Fibroblast of lung (primary cell): ENCODE measurements at regions not wholly inside any gene's neighbourhood (a gene's known extent, or its start where the extent isn't known, plus 50 kb on each side); places are given as distances from the start of the nearest gene placed in this dataset.

Experiments used
- DNase-seq, 2 donors: peaks; one replicate each; pipeline versions ENCODE4 v3.0.0 to v3.0.0-alpha.2; 2010; ENCODE audit warnings: low read depth in 2 of 2
- H2AFZ ChIP-seq: 2 replicates; pipeline ENCODE4 v1.5.1; 2012; ENCODE audit warnings: low read length, control low read depth, inconsistent platforms
- H3K27ac ChIP-seq: 2 replicates; pipeline ENCODE4 v1.5.1; 2011; ENCODE audit warnings: low read length, control low read depth; ENCODE audit not compliant: insufficient read depth
- H3K27me3 ChIP-seq: 2 replicates; pipeline ENCODE4 v1.5.1; 2011; ENCODE audit warnings: mild to moderate bottlenecking, low read length; ENCODE audit not compliant: control insufficient read depth, insufficient read depth
- H3K36me3 ChIP-seq: 2 replicates; pipeline ENCODE4 v1.5.1; 2011; ENCODE audit warnings: low read length; ENCODE audit not compliant: control insufficient read depth, insufficient read depth
- H3K4me1 ChIP-seq: 2 replicates; pipeline ENCODE4 v1.5.1; 2011; ENCODE audit warnings: low read length; ENCODE audit not compliant: control insufficient read depth, insufficient read depth; ENCODE audit errors: extremely low read depth
- H3K4me2 ChIP-seq: 2 replicates; pipeline ENCODE4 v1.5.1; 2011; ENCODE audit warnings: low read length, control low read depth; ENCODE audit not compliant: insufficient read depth; ENCODE audit errors: extremely low read depth
- H3K4me3 ChIP-seq, 4 experiments: fragments of 200-600 bp in 1 of 4; sonication (generic) in 1 of 4; replicated peaks in 1 of 4; 2 replicates each; pipeline ENCODE4 v1.5.1; 2011 to 2016; ENCODE audit warnings: low read length in 4 of 4, low read depth in 3 of 4, mild to moderate bottlenecking in 3 of 4, control low read depth in 2 of 4, inconsistent platforms in 1 of 4, mixed read lengths in 1 of 4; ENCODE audit not compliant: insufficient read depth in 1 of 4; ENCODE audit errors: control extremely low read depth in 1 of 4
- H3K79me2 ChIP-seq: 2 replicates; pipeline ENCODE4 v1.5.1; 2012; ENCODE audit warnings: mild to moderate bottlenecking, low read length, inconsistent platforms; ENCODE audit not compliant: control insufficient read depth, insufficient read depth
- H3K9ac ChIP-seq: 2 replicates; pipeline ENCODE4 v1.5.1; 2011; ENCODE audit warnings: mild to moderate bottlenecking, low read length, control low read depth; ENCODE audit not compliant: insufficient read depth
- H3K9me3 ChIP-seq: 2 replicates; pipeline ENCODE4 v1.5.1; 2012; ENCODE audit warnings: low read depth, low read length; ENCODE audit not compliant: control insufficient read depth, insufficient read depth
- H4K20me1 ChIP-seq: 2 replicates; pipeline ENCODE4 v1.5.1; 2011; ENCODE audit warnings: low read length; ENCODE audit not compliant: control insufficient read depth, insufficient read depth; ENCODE audit errors: extremely low read depth
- CTCF ChIP-seq, 2 donors: IDR thresholded peaks in 1 of 2; conservative IDR thresholded peaks in 1 of 2; 1 replicate in 1 of 2; 2 replicates in 1 of 2; pipeline ENCODE4 v1.5.1; 2011 to 2012; ENCODE audit warnings: low read length in 2 of 2, control low read depth in 1 of 2, inconsistent platforms in 1 of 2, low read depth in 1 of 2, mild to moderate bottlenecking in 1 of 2
- EZH2 ChIP-seq: IDR thresholded peaks from 2 replicates; pipeline ENCODE4 v1.5.1; 2012; ENCODE audit warnings: low read length, control low read depth, mild to moderate bottlenecking; ENCODE audit errors: missing control alignments

DNA sequence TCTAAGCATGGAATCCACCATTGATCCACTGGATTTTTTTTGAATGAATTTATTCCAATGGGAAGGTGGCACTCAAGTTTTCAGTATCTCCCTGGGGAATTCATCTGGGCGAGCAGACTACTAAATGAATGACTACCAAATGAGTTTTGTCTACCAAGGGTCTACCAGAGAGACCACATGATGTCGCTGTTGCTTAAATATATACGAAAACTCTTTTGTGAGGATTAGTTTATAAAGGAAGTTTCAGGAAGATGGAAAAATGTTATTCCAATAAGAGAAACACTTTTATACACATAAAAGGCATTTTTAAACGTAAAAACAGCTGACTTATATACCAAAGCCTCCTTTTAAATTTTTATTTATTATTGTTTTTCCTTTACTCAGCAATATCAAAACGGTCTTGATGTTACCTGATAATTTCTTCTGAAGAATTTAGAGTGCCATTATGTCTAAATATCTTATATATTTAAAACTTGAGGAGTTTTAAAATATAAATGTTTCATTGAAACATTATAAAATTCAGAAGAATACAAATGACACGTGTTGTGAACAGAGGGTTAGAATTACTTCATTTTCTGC lies 139.7 kb downstream of the HRH4 start:
- DNase-seq = peak; percentile 35 to 78
- H3K27ac ChIP-seq = no peak overlapping the region
- peaks cover 6% of the 10 kb centered on the region for H3K27me3 ChIP-seq

GRCh38 chr18:24601585-24601984 lies 141.1 kb downstream of the HRH4 start:
- TF ChIP-seq EZH2 (no peak), CTCF (conservative IDR thresholded peaks at IDR 0.05 in 1 of 2, IDR thresholded peaks at IDR 0.05 in 1 of 2; ENCODE audit: low read depth in 1 of 2, low read length in 2 of 2) (no peak)
- Histone ChIP-seq H3K27me3 (peaks cover 6% of the 10 kb centered on the region), H3K4me3 (no peak overlapping the region), H3K79me2 (no peaks in the 10 kb centered on the region), H3K9me3 (no peaks in the 10 kb centered on the region), H3K4me1 (no peaks in the 10 kb centered on the region), H3K4me2 (no peak overlapping the region), H3K36me3 (no peaks in the 10 kb centered on the region), H2AFZ (no peak overlapping the region), H3K27ac (no peak overlapping the region), H3K9ac (no peak overlapping the region), H4K20me1 (peaks cover 2% of the 10 kb centered on the region)
- no peak for DNase-seq

More for the DNA sequence above, 139.7 kb downstream of the HRH4 start:
- Histone ChIP-seq H4K20me1 (peaks cover 2% of the 10 kb centered on the region), H3K9me3 (no peaks in the 10 kb centered on the region), H3K4me1 (no peaks in the 10 kb centered on the region), H3K9ac (no peak overlapping the region), H3K36me3 (no peaks in the 10 kb centered on the region), H2AFZ (no peak overlapping the region), H3K4me3 (no peak overlapping the region), H3K79me2 (no peaks in the 10 kb centered on the region), H3K4me2 (no peak overlapping the region)
- peak; percentile 54 to 60 for TF ChIP-seq CTCF (conservative IDR thresholded peaks at IDR 0.05 in 1 of 2, IDR thresholded peaks at IDR 0.05 in 1 of 2; ENCODE audit: low read depth in 1 of 2, low read length in 2 of 2)
- no peak for TF ChIP-seq EZH2

- H3K27ac ChIP-seq = no peak overlapping the region
- TF ChIP-seq CTCF (conservative IDR thresholded peaks at IDR 0.05 in 1 of 2, IDR thresholded peaks at IDR 0.05 in 1 of 2; ENCODE audit: low read depth in 1 of 2, low read length in 2 of 2) (no peak), EZH2 (no peak)
- no peak overlapping the region for H3K4me2 ChIP-seq
- peaks cover 2% of the 10 kb centered on the region for H4K20me1 ChIP-seq
- no peak for DNase-seq
- no peaks in the 10 kb centered on the region for H3K36me3 ChIP-seq
- no peak overlapping the region for H3K9ac ChIP-seq
- H3K27me3 ChIP-seq = peaks cover 5% of the 10 kb centered on the region
- no peak overlapping the region for H2AFZ ChIP-seq
- no peak overlapping the region for H3K4me3 ChIP-seq
- H3K79me2 ChIP-seq = no peaks in the 10 kb centered on the region
- no peaks in the 10 kb centered on the region for H3K4me1 ChIP-seq
- H3K9me3 ChIP-seq = no peaks in the 10 kb centered on the region
These were observed 141.8 kb downstream of the HRH4 start for GRCh38 chr18:24602201-24602600.
